ENCODE measurements at regions not wholly inside any gene's neighbourhood (a gene's known extent, or its start where the extent isn't known, plus 50 kb on each side); places are given as distances from the start of the nearest gene placed in this dataset.
A peak's percentile ranks its signal among the peaks of the same experiment; 100 is the strongest.
"Not testable (repeated sequence)": the region's sequence is repeated elsewhere in the genome, so short reads cannot be mapped to it uniquely, and the experiment has no call there.

DNA sequence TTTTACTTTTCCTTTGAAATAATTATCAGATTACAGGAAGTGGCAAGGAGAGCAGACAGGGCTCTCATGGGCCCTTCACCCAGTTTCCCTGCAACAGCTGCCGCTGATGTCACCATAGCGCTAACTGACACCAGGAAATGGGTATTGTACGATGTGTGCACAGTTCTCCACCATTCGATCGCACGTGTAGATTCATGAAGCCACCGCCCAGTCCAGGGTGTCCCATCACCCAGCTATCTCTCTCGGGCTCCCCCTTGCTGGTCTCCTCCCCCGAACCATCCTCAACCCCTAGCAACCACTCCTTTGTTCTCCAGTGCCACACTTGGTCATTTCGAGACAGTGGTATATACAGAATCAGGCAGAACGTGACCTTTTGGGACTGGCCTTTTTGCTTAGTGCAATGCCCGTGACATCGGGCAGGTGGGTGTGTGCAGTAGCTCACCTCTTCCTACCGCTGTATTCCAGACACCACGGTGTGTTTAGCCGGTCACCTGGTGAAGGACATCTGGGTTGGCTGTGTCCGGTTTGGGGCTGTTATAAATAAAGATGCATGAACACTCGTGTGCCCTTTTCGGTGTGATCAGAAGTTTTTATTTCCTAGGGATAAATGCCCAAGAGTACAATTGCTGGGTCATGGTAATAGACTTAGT lies 118.4 kb downstream of the CRYAA start:
- Mint-ChIP-seq H3K27ac (no peak overlapping the region), H3K9me3 (no peaks in the 10 kb centered on the region), H3K4me3 (no peak overlapping the region), H3K36me3 (no peaks in the 10 kb centered on the region), H3K4me1 (peaks cover 6% of the 10 kb centered on the region)
- ATAC-seq (peak; percentile 65), DNase-seq (ENCODE audit: low spot score in 2 of 2) (no peak)

DNA sequence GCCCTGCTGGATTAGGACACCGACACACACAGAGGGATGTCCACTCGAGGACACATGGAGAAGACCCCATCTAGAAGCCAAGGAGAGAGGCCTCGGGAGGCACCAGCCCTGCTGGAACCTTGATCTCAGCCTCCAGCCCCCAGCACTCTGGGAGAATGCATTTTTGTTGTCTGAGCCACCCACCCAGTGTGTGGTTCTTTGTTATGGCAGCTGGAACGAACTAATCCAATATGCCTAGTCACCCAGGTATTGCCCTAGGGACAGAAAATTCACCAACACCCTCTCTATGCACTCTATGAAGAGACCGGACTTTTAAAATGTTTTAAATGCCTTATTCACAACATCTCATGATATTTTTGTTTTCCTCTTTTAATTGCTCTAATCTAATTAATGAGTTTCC lies 117.4 kb downstream of the CRYAA start:
- Mint-ChIP-seq H3K4me1 (peaks cover 10% of the 10 kb centered on the region), H3K36me3 (no peaks in the 10 kb centered on the region), H3K9me3 (no peaks in the 10 kb centered on the region), H3K4me3 (no peak overlapping the region), H3K27ac (no peak overlapping the region)
- DNase-seq (ENCODE audit: low spot score in 2 of 2): no peak
- no peak for ATAC-seq

DNA sequence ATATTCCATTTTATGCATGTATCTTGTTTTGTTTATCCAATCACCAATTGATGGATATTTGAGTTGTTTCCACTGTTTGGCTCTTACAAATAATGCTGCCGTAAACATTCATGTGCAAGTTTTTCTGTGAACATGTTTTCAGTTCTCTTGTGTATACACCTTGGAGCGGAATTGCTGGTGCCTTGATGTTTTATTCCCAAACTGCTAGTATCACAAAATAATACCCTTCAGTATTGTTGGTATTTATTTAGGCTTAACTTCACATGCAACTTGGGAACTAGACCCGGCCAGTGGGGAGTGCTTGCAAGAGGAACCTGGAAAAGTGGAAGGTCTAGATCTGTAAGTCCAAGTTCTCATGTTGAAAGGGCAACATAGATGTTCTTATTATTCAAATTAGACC lies 115.9 kb downstream of the CRYAA start:
- Mint-ChIP-seq H3K27ac (no peak overlapping the region), H3K4me1 (peaks cover 14% of the 10 kb centered on the region), H3K36me3 (no peaks in the 10 kb centered on the region), H3K9me3 (no peaks in the 10 kb centered on the region), H3K4me3 (no peak overlapping the region)
- DNase-seq (ENCODE audit: low spot score in 2 of 2): no peak
- ATAC-seq: no peak

DNA sequence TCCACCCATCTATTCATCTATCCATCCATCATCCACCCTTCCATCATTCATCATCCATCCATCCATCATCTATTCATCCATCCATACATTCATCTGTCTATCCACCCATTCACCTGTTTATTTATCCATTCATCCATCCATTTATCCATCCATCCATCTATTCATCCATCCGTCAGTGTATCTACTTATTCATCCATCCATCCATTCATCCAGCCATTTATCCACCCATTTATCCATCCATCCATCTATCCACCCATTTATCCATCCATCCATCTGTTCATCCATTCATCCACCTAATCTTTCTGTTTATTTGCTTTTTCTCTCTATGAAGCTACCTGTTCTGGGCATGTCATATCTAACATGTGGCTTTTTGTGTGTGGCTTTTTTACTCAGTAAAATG lies 115.4 kb downstream of the CRYAA start:
- ATAC-seq: no peak
- peaks cover 14% of the 10 kb centered on the region for H3K4me1 Mint-ChIP-seq
- DNase-seq (ENCODE audit: low spot score in 2 of 2): no peak
- no peak overlapping the region for H3K4me3 Mint-ChIP-seq
- no peak overlapping the region for H3K27ac Mint-ChIP-seq
- no peaks in the 10 kb centered on the region for H3K36me3 Mint-ChIP-seq
- H3K9me3 Mint-ChIP-seq: no peaks in the 10 kb centered on the region

DNA sequence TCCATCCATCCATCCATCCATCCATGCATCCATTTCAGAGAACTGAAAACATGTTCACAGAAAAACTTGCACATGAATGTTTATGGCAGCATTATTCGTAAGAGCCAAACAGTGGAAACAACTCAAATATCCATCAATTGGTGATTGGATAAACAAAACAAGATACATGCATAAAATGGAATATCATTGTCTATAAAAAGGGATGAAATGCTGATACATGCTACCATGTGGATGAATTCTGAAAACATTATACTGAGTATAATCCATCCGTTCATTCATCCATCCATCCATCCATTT lies 115.1 kb downstream of the CRYAA start:
- H3K27ac Mint-ChIP-seq; ATAC-seq; H3K4me3 Mint-ChIP-seq; H3K36me3 Mint-ChIP-seq; DNase-seq (ENCODE audit: low spot score in 2 of 2); H3K9me3 Mint-ChIP-seq: not testable (repeated sequence)
- H3K4me1 Mint-ChIP-seq: peaks cover 14% of the 10 kb centered on the region

DNA sequence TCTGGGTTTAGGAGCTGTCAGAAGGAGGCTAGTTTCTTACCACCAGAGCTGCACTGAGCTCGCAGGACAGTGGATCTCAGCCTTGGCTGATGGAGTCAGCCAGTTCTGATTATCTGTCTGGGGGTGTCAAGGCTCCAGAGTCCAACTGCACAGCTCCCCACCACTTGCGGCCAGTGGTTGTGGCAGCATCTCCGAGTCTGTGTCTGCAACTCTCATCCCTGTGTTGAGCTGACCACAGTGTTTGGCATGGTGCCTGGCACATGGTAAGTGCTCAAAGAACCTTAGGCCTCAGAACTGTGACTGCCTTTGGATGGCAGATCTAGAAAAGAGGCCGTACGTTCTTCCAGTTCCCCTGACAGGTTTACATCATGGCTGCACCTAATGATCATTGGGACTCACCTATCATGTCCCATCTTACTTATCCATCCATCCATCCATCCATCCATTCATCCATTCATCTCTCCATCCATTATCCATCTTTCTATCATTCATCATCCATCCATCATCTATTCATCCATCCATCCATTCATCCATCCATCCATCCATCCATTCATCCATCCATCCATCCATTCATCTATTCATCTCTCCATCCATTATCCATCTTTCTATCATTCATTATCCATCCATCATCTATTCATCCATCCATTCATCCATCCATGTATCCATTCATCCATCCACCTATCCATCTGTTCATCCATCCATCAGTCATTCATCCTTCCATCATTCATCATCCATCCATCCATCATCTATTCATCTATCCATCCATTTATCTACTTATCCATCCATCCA lies 114.5 kb downstream of the CRYAA start:
- DNase-seq (ENCODE audit: low spot score in 2 of 2): no peak
- no peaks in the 10 kb centered on the region for H3K36me3 Mint-ChIP-seq
- no peak overlapping the region for H3K4me3 Mint-ChIP-seq
- peaks cover 14% of the 10 kb centered on the region for H3K4me1 Mint-ChIP-seq
- no peaks in the 10 kb centered on the region for H3K9me3 Mint-ChIP-seq
- no peak for ATAC-seq
- no peak overlapping the region for H3K27ac Mint-ChIP-seq

DNA sequence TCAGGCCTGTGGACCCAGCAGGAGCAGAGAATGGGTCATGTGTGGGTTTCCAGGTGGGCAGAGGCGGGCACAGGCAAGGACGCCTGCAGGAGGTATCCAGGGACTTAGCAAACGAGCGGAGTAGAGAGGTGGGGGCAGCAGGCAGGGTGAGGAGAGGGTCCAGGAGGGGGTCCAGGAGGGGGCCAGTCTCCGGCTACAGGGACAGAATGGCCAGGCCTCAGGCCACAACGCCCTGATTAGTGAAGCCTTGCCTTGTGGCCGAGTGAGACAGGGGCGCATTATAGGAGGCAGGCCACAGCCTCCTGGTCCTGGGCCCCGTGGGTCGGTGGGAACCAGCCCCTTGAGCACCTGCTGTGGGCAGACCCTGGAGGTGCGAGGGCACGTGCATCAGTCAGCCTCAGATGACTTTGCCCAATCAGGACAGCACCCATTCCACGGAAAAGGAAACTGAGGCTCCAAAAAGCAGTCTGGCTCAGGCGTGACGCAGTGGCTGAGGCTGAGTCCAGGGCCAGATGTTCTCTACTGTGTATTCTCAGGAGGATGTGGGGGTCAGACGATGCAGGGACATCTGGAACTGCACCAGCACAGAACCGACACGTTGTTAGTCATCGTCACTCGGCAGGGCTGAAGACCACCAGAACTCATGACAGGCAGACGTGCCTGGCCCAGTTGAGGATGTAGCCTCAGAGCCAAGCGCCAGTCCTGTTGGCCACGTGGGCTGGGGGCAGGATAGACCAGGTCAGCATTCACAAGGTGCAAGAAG lies 113.7 kb downstream of the CRYAA start:
- Mint-ChIP-seq H3K9me3 (no peaks in the 10 kb centered on the region), H3K36me3 (no peaks in the 10 kb centered on the region), H3K4me1 (peaks cover 18% of the 10 kb centered on the region), H3K4me3 (no peak overlapping the region), H3K27ac (no peak overlapping the region)
- no peak for DNase-seq (ENCODE audit: low spot score in 2 of 2)
- no peak for ATAC-seq

DNA sequence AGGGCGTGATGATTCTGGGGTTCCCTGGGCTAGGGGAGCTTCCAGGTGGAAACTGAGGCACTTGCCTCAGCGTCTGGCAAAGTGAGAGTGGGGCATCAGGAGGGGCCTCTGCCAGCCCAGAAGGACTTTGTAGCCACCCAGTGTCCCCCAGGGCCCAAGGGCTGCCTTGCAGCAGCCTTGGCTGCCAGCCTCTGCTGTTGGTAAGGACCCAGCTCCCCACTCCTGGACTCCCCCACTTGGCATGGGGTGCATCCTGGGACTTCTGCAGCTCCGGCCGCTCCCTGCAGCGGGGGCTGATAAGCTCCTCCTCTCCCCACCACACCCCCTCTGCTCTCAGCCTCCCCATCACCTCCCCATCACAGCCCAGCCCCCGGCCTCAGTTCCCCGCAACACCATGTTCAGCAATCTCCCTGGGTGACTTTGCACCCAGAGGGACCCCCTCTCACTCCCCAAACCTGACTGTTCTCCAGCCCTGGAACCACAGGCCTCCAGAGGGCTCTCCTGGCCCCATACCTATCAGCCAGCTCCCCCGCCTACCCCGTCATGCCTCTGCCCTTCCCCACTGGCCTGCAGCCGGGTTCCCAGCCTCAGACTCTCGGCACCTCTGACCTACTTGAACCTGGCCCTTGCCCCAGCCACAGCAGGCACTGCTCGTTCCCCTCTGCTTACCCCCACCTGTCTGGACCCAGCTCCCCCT lies 113.0 kb downstream of the CRYAA start:
- ATAC-seq (no peak), DNase-seq (ENCODE audit: low spot score in 2 of 2) (no peak)
- peak overlapping the region; percentile 29 for H3K27ac Mint-ChIP-seq
- H3K36me3 Mint-ChIP-seq: no peaks in the 10 kb centered on the region
- H3K4me1 Mint-ChIP-seq: peaks cover 13% of the 10 kb centered on the region
- H3K9me3 Mint-ChIP-seq: no peaks in the 10 kb centered on the region
- peak overlapping the region; percentile 25 for H3K4me3 Mint-ChIP-seq

DNA sequence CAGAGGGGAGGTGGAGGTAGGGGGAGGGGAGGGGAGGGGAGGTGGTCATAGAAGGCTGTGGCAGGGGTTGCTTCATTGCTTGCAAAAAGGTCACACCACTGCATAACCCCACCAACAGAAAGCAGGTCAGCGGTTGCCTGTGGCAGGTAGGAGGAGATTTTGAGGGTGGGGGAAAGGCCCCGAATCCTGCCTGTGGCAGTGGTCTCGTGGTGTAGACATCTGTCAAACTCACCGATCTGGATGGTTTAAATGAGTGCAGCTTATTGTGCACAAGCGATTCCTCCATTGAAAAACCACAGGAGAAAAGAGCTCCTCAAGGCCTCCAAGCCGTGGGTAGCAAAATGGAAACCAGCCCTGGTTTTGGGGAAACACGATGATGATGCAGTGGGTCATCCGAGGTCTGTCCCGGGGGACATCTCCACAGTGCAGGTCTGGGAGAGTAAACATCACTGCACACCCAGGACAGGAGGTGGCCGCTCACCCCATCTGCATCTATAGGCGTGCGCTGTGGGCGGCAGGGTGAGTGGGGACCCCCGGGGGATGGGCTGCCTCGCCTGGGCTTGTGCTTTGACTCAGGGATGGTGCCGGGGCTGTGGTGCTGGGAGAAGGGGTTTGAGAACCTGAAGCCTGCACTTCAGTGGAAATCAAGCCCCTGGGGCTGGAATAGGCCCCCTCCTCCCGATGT lies 112.3 kb downstream of the CRYAA start:
- DNase-seq (ENCODE audit: low spot score in 2 of 2) (no peak), ATAC-seq (peak; percentile 74)
- Mint-ChIP-seq H3K9me3 (no peaks in the 10 kb centered on the region), H3K27ac (peak overlapping the region; percentile 29), H3K4me1 (peaks cover 13% of the 10 kb centered on the region), H3K4me3 (peak overlapping the region; percentile 25), H3K36me3 (no peaks in the 10 kb centered on the region)

DNA sequence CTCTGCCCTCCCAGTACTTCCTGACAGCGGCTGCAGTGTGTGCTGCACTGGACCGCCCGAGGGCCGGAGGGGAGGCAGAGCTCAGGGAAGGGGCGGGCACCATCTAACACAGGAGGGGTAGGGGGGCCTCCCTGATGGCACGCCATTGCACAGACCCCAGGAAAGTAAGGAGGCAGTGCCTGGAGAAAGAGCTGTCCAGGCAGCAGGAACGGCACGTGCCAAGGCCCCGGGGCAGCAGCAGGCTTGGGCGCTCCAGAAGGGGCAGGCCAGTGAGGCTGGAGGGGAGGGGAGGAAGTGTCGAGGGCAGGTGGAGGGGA lies 110.7 kb downstream of the CRYAA start:
- Mint-ChIP-seq H3K36me3 (no peaks in the 10 kb centered on the region), H3K9me3 (no peaks in the 10 kb centered on the region), H3K27ac (no peak overlapping the region), H3K4me1 (peaks cover 18% of the 10 kb centered on the region), H3K4me3 (no peak overlapping the region)
- DNase-seq (ENCODE audit: low spot score in 2 of 2) (no peak), ATAC-seq (no peak)

DNA sequence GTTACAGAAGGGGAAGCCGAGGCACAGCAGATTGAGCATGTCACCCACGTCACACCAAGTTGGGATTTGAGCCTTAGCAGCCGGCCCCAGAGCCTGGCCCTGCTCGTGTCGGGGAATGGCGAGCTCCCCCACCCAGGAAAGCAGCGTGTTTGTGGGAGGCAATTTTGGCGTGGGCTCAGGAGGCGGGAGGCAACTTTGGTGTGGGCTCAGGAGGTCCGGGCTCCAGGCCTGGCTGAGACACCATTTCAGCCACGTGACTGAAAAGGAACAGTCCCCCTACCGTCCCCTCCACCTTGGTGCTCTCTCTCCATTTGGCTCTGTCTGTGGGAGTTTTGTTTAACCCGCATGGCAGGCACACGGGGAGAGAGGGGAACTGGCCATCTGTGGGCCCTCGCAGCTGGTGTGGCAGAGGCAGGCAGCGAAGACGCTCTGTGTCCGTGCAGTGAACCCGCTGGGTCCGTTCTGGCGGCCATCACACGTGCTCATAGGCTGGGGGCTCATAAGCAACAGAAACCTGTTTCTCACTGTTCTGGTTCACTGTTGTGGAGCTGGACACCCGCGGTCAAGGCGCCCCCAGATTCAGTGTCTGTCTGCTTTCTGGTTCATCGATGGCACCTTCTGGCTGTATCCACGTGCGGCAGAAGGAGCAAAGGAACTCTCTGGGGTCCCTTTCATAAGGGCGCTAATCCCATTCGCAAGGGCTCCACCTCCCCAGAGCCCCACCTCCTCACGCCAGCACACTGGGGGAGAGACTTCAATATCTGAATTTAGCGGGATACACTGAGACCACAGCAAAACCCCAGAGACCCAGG lies 110.2 kb downstream of the CRYAA start:
- H3K4me3 Mint-ChIP-seq: no peak overlapping the region
- DNase-seq (ENCODE audit: low spot score in 2 of 2): no peak
- peaks cover 18% of the 10 kb centered on the region for H3K4me1 Mint-ChIP-seq
- no peaks in the 10 kb centered on the region for H3K36me3 Mint-ChIP-seq
- no peak overlapping the region for H3K27ac Mint-ChIP-seq
- no peaks in the 10 kb centered on the region for H3K9me3 Mint-ChIP-seq
- no peak for ATAC-seq

DNA sequence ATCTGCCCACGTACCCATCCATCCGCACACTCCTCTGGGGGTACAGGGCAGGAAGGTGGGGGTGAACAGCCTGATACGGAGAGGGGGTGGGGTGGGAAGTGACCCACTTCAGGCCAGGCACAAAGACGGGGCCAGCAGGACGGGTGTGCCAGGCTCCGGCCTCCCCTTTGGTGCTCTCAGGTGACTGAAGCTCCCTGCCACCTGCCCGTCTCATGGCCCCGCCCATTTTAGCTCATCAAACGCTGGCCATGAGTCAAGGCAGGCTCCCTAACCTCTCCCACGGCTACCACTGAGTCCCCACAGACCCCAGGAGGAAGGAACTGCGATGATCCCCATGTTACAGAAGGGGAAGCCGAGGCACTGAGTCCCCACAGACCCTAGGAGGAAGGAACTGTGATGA lies 109.6 kb downstream of the CRYAA start:
- H3K4me3 Mint-ChIP-seq: no peak overlapping the region
- no peak for ATAC-seq
- no peaks in the 10 kb centered on the region for H3K36me3 Mint-ChIP-seq
- H3K9me3 Mint-ChIP-seq: no peaks in the 10 kb centered on the region
- DNase-seq (ENCODE audit: low spot score in 2 of 2): no peak
- H3K4me1 Mint-ChIP-seq: peaks cover 18% of the 10 kb centered on the region
- H3K27ac Mint-ChIP-seq: no peak overlapping the region

DNA sequence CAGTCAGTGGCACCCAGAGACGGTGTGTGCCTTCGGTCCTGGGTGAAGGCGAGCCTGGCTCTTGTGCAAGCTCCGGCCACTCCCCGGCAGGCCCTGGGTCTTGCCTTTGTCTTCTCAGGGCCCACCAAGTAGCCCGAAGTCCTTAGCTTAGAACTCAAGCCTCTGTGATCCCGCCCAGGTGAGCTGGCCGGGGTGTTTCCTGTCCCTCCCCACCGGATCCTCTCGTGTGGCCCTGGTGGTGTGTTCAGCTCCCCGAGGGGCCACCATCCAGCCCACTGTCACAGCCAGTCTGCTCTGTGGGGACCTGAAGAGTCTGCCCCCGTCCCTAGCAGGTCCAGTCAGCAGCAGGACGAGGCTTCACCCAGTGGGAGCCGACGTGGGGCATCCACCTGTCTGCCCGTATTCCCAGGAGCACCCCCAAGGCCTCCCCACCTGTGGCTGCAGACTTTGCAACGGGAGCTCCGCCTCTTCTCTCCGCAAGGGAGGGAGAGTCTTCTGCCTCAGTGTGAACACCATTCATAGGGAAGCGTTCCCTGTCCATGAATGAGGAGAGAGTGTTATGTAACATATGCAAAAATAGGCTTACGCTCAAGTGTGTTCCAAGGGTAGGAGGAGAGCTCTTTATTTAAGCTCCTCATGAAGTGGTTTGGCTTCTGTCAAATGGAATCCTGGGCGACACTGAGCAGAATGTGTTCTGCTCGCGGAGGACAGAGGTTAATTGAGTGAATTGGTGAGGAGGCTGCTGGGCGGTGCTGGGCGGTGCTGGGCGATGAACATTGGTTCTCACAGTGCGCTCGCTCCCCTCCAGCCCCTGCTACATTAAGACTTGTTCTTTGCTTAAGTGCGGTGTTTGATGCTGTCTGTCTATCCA lies 108.9 kb downstream of the CRYAA start:
- H3K9me3 Mint-ChIP-seq: no peaks in the 10 kb centered on the region
- DNase-seq (ENCODE audit: low spot score in 2 of 2): no peak
- ATAC-seq: no peak
- H3K4me3 Mint-ChIP-seq: no peak overlapping the region
- H3K36me3 Mint-ChIP-seq: no peaks in the 10 kb centered on the region
- peaks cover 18% of the 10 kb centered on the region for H3K4me1 Mint-ChIP-seq
- no peak overlapping the region for H3K27ac Mint-ChIP-seq

DNA sequence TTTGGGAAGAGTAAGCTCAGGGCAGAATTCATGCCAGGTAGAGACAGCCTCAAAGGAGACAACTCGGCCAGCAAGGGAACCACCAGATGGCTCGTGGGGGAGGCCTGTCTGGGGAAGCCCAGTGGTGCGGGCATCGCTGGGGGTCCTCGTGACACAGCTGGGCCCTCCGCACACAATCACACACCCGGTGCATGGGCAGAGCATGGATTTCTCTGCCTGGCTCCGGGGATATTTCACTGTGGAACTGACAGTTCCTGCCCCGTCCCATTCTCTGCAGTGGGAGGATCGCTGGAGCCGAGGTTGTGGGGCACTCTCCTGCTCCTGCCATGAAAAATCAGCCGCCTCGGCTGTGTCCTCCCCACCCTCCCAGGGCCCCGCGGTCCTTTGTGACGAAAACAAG lies 108.0 kb downstream of the CRYAA start:
- no peak for DNase-seq (ENCODE audit: low spot score in 2 of 2)
- H3K36me3 Mint-ChIP-seq: no peaks in the 10 kb centered on the region
- peaks cover 18% of the 10 kb centered on the region for H3K4me1 Mint-ChIP-seq
- H3K9me3 Mint-ChIP-seq: no peaks in the 10 kb centered on the region
- no peak overlapping the region for H3K27ac Mint-ChIP-seq
- no peak for ATAC-seq
- H3K4me3 Mint-ChIP-seq: no peak overlapping the region

All from stimulated activated effector memory CD8-positive, alpha-beta T cell treated with anti-CD3 and anti-CD28 coated beads, Interleukin-12 subunit alpha, Interleukin-12 subunit beta, amount 100 ng/mL, for 72 hours (primary cell).